OCI-LY1 (cell line): ENCODE measurements at regions not wholly inside any gene's neighbourhood (a gene's known extent, or its start where the extent isn't known, plus 50 kb on each side); places are given as distances from the start of the nearest gene placed in this dataset.

ENCODE experiments used
- EZH2 ChIP-seq: fragments of 200-600 bp; sonication (generic), shearing (Covaris generic); IDR thresholded peaks from 2 replicates; pipeline ENCODE4 v1.8.0; 2017; ENCODE audit warnings: borderline replicate concordance, mixed run types, mild to moderate bottlenecking, antibody characterized with exemption, low read length, moderate library complexity, mixed read lengths
- TF ChIP-seq, protein P1 (sequence below): fragments of 200-600 bp; sonication (generic), shearing (Covaris generic); IDR thresholded peaks from 2 replicates; pipeline ENCODE4 v1.5.1; 2017; ENCODE audit warnings: mild to moderate bottlenecking, antibody characterized with exemption, low read length, moderate library complexity, mixed read lengths

DNA sequence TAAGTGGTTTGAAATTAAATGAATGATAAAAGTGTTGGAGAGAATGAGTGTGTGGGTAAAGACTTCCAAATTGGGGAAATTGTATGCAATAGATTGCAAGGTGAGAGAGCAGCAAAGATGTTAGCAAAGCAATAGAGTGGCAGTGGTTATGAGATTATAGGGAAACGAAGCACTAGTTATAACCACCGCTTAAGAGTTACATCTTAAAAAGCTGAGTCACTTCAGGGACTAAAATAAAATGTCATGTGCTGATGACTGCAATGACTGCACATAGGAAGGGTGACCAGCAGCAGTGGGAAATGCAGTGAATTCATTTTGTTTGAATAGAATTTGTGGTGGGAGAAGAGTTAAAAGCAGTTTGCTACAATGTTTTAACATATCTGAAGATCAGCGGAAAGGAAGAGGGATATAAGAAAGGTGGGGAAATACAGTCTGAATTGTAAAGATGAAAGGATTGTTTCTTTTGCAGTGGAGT is 127.3 kb downstream of the RAP2B start:
- TF ChIP-seq, protein P1, sequence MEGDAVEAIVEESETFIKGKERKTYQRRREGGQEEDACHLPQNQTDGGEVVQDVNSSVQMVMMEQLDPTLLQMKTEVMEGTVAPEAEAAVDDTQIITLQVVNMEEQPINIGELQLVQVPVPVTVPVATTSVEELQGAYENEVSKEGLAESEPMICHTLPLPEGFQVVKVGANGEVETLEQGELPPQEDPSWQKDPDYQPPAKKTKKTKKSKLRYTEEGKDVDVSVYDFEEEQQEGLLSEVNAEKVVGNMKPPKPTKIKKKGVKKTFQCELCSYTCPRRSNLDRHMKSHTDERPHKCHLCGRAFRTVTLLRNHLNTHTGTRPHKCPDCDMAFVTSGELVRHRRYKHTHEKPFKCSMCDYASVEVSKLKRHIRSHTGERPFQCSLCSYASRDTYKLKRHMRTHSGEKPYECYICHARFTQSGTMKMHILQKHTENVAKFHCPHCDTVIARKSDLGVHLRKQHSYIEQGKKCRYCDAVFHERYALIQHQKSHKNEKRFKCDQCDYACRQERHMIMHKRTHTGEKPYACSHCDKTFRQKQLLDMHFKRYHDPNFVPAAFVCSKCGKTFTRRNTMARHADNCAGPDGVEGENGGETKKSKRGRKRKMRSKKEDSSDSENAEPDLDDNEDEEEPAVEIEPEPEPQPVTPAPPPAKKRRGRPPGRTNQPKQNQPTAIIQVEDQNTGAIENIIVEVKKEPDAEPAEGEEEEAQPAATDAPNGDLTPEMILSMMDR = no peak
- TF ChIP-seq EZH2 = no peak
